Keratinocyte (primary cell): ENCODE measurements at regions not wholly inside any gene's neighbourhood (a gene's known extent, or its start where the extent isn't known, plus 50 kb on each side); places are given as distances from the start of the nearest gene placed in this dataset.

Experiments
- CTCF ChIP-seq, 3 experiments: IDR thresholded peaks in 1 of 3; conservative IDR thresholded peaks in 1 of 3; optimal IDR thresholded peaks in 1 of 3; 2 replicates in 2 of 3; 3 replicates in 1 of 3; pipeline versions ENCODE3 to v1.5.1; 2011; ENCODE audit warnings: low read length in 3 of 3, mild to moderate bottlenecking in 3 of 3, moderate library complexity in 2 of 3, control low read depth in 1 of 3, inconsistent platforms in 1 of 3; ENCODE audit not compliant: insufficient read depth in 2 of 3; ENCODE audit errors: extremely low read depth in 1 of 3
- EZH2 ChIP-seq: IDR thresholded peaks from one replicate; pipeline ENCODE4 v1.6.1; 2012; ENCODE audit warnings: inconsistent platforms, mild to moderate bottlenecking, low read length, moderate library complexity

- TF ChIP-seq CTCF (optimal IDR thresholded peaks at IDR 0.05 in 1 of 3, IDR thresholded peaks at IDR 0.05 in 1 of 3, conservative IDR thresholded peaks at IDR 0.05 in 1 of 3; ENCODE audit: extremely low read depth in 1 of 3, insufficient read depth in 2 of 3, low read length in 3 of 3) = no peak
- no peak for TF ChIP-seq EZH2
These were observed 302.8 kb upstream of the CRIM1 start for GRCh38 chr2:36052819-36053218.
